WTC11 (cell line): ENCODE measurements at regions not wholly inside any gene's neighbourhood (a gene's known extent, or its start where the extent isn't known, plus 50 kb on each side); places are given as distances from the start of the nearest gene placed in this dataset.

Experiments used
- TF ChIP-seq, protein P1 (sequence below): fragments of 200-600 bp; IDR thresholded peaks from 2 replicates; pipeline ENCODE4 v1.8.0; 2022; ENCODE audit warnings: antibody characterized with exemption
- TF ChIP-seq, protein P2 (sequence below): sonication (generic); formaldehyde crosslinking; IDR thresholded peaks from 2 replicates; pipeline ENCODE4 v1.8.1; 2023; ENCODE audit warnings: mild to moderate bottlenecking, missing genetic modification reagents
- TF ChIP-seq, protein P3 (sequence below): sonication (generic); formaldehyde crosslinking; IDR thresholded peaks from 2 replicates; pipeline ENCODE4 v1.8.1; 2023; ENCODE audit warnings: mild to moderate bottlenecking, missing genetic modification reagents, borderline replicate concordance
- TF ChIP-seq, protein P4 (sequence below): sonication (generic); formaldehyde crosslinking; IDR thresholded peaks from 2 replicates; pipeline ENCODE4 v1.8.0; 2023; ENCODE audit warnings: missing genetic modification reagents, mild to moderate bottlenecking, borderline replicate concordance

DNA sequence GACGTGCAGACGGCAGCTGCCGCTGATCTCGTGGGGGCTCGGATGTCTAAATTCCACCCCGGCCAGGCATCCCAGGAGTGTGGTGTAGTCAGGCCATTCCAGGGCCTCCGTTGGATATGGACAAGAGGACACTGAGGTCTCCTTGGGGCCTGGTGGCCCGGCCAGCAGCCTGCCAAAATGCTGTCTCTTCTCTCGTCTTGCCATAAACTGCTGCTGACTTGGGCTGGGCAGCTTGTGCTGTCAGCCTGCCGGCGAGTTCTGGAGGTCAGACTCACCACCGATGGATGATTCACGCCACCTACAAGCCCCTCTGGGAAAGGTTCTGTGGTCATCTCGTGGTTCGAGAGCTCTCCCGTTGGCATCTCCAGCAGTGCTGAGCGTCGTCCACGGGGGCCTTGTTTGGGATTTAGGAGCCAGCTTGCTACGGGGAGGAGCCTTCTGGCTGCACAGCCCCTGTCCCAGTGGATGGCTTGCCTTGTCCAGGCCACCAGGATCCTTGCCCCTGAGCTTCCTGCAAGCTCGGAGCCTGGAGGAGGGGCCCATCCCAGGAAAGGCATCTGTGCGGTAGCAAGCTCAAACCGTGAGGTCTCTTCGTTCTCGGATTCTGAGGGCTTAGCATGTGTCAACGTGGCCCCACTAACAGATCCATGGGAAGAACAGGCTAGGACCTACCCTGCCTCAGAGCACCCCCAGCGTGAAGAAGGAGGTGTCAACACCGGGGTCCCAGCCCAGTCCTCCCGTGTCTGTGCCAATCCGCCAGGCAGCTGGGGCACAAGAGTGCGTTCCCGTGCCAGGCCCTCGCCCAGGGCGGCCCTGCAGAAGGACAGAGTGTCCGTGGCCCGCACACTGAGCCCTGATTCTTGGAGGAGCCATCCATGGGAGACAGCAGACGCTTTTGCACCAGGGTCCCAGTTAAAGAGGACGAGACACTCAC lies 1114.1 kb downstream of the BRD1 start:
- TF ChIP-seq, protein P1, sequence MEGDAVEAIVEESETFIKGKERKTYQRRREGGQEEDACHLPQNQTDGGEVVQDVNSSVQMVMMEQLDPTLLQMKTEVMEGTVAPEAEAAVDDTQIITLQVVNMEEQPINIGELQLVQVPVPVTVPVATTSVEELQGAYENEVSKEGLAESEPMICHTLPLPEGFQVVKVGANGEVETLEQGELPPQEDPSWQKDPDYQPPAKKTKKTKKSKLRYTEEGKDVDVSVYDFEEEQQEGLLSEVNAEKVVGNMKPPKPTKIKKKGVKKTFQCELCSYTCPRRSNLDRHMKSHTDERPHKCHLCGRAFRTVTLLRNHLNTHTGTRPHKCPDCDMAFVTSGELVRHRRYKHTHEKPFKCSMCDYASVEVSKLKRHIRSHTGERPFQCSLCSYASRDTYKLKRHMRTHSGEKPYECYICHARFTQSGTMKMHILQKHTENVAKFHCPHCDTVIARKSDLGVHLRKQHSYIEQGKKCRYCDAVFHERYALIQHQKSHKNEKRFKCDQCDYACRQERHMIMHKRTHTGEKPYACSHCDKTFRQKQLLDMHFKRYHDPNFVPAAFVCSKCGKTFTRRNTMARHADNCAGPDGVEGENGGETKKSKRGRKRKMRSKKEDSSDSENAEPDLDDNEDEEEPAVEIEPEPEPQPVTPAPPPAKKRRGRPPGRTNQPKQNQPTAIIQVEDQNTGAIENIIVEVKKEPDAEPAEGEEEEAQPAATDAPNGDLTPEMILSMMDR, result no peak
- TF ChIP-seq, protein P2, sequence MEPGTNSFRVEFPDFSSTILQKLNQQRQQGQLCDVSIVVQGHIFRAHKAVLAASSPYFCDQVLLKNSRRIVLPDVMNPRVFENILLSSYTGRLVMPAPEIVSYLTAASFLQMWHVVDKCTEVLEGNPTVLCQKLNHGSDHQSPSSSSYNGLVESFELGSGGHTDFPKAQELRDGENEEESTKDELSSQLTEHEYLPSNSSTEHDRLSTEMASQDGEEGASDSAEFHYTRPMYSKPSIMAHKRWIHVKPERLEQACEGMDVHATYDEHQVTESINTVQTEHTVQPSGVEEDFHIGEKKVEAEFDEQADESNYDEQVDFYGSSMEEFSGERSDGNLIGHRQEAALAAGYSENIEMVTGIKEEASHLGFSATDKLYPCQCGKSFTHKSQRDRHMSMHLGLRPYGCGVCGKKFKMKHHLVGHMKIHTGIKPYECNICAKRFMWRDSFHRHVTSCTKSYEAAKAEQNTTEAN, result no peak
- TF ChIP-seq, protein P3, sequence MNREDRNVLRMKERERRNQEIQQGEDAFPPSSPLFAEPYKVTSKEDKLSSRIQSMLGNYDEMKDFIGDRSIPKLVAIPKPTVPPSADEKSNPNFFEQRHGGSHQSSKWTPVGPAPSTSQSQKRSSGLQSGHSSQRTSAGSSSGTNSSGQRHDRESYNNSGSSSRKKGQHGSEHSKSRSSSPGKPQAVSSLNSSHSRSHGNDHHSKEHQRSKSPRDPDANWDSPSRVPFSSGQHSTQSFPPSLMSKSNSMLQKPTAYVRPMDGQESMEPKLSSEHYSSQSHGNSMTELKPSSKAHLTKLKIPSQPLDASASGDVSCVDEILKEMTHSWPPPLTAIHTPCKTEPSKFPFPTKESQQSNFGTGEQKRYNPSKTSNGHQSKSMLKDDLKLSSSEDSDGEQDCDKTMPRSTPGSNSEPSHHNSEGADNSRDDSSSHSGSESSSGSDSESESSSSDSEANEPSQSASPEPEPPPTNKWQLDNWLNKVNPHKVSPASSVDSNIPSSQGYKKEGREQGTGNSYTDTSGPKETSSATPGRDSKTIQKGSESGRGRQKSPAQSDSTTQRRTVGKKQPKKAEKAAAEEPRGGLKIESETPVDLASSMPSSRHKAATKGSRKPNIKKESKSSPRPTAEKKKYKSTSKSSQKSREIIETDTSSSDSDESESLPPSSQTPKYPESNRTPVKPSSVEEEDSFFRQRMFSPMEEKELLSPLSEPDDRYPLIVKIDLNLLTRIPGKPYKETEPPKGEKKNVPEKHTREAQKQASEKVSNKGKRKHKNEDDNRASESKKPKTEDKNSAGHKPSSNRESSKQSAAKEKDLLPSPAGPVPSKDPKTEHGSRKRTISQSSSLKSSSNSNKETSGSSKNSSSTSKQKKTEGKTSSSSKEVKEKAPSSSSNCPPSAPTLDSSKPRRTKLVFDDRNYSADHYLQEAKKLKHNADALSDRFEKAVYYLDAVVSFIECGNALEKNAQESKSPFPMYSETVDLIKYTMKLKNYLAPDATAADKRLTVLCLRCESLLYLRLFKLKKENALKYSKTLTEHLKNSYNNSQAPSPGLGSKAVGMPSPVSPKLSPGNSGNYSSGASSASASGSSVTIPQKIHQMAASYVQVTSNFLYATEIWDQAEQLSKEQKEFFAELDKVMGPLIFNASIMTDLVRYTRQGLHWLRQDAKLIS (CRISPR knock-in tag), result no peak
- TF ChIP-seq, protein P4, sequence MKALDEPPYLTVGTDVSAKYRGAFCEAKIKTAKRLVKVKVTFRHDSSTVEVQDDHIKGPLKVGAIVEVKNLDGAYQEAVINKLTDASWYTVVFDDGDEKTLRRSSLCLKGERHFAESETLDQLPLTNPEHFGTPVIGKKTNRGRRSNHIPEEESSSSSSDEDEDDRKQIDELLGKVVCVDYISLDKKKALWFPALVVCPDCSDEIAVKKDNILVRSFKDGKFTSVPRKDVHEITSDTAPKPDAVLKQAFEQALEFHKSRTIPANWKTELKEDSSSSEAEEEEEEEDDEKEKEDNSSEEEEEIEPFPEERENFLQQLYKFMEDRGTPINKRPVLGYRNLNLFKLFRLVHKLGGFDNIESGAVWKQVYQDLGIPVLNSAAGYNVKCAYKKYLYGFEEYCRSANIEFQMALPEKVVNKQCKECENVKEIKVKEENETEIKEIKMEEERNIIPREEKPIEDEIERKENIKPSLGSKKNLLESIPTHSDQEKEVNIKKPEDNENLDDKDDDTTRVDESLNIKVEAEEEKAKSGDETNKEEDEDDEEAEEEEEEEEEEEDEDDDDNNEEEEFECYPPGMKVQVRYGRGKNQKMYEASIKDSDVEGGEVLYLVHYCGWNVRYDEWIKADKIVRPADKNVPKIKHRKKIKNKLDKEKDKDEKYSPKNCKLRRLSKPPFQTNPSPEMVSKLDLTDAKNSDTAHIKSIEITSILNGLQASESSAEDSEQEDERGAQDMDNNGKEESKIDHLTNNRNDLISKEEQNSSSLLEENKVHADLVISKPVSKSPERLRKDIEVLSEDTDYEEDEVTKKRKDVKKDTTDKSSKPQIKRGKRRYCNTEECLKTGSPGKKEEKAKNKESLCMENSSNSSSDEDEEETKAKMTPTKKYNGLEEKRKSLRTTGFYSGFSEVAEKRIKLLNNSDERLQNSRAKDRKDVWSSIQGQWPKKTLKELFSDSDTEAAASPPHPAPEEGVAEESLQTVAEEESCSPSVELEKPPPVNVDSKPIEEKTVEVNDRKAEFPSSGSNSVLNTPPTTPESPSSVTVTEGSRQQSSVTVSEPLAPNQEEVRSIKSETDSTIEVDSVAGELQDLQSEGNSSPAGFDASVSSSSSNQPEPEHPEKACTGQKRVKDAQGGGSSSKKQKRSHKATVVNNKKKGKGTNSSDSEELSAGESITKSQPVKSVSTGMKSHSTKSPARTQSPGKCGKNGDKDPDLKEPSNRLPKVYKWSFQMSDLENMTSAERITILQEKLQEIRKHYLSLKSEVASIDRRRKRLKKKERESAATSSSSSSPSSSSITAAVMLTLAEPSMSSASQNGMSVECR (CRISPR knock-in tag), result no peak
